Amniotic epithelial cell (primary cell): ENCODE measurements at regions not wholly inside any gene's neighbourhood (a gene's known extent, or its start where the extent isn't known, plus 50 kb on each side); places are given as distances from the start of the nearest gene placed in this dataset.

ENCODE experiments used
- DNase-seq: peaks from one replicate; pipeline ENCODE4 v3.0.0-alpha.2; 2010; ENCODE audit warnings: low read depth

GRCh38 chr2:207449642-207450165, 80.1 kb upstream of the CREB1 start:
- no peak for DNase-seq

DNA sequence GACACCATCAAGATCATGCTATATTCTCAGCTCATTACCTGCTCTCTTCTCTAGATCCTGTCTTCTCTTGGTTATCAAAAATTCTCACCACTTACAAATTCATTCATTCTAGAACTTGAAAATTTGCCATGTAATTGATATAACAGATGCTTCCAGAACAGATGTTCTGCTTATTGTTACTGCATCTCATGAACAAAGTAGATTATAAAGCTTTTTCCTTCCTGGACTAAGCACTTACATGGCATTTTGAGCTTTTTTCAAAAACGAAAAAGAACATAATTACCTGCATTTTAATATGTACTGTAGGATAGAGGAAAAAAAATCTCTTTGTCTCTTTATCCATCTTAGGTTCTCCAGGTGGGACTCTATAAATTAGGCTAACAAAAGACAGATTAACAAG, 79.6 kb upstream of the CREB1 start:
- no peak for DNase-seq

GRCh38 chr2:207458582-207458981, 71.2 kb upstream of the CREB1 start:
- DNase-seq: no peak

GRCh38 chr2:207459990-207460757, 69.6 kb upstream of the CREB1 start:
- DNase-seq: no peak

GRCh38 chr2:207463433-207463832, 66.3 kb upstream of the CREB1 start:
- no peak for DNase-seq

DNA sequence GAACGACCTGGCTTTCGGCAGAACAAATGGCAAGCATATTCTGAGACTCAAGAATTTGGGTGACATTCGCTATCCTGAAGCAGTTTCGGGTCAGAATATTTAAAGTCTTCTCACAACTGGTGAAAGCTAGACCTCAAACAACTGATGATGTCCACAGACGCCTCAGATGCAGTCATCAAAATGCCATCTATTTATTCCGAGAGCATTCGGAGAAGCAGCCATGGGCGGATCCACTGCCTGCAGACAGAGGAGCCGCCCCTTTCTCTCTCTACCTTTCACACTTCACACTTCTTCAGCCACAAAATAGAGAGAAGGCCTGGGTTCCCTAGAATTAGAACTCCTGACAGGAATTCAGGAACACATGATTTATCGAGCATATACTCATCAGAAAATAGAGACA, 65.8 kb upstream of the CREB1 start:
- DNase-seq: no peak

GRCh38 chr2:207465894-207466293, 63.9 kb upstream of the CREB1 start:
- no peak for DNase-seq

DNA sequence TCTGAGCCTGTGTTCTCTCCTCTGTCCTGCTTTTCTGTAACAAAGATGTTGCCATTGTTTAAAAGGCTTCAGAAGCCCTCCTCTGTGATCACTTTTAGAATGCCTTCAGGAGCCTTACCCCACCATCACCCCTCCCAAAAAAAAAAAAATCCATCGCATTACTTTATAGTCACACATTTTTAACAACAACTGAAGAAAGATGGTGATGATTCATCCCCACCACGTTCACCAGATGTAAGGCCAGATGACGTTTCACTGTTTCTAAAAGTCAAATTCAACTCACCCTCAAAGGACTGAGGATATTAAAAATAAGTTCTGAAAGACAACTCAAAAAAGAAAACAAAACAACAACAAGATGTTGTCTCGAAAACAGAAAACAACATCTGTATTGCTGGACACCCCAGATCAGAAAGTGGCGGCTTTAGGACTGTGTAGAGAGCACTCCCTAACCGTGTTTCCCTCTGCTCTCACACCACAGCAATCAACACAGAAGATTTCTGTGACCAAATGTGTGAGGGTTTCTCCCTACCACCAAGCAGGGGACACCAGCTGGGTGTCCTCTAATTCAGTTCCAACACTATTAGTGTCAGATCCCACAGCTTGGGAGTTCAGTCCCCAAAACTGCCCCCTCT, 61.9 kb upstream of the CREB1 start:
- peak; percentile 68 for DNase-seq

- DNase-seq: no peak
Measured at GRCh38 chr2:207468488-207468887, 61.3 kb upstream of the CREB1 start.

- DNase-seq: no peak
Measured at GRCh38 chr2:207469451-207469850, 60.3 kb upstream of the CREB1 start.

GRCh38 chr2:207469943-207470729, 59.6 kb upstream of the CREB1 start:
- DNase-seq: no peak

- no peak for DNase-seq
Measured at GRCh38 chr2:207471261-207471660, 58.5 kb upstream of the CREB1 start.

DNA sequence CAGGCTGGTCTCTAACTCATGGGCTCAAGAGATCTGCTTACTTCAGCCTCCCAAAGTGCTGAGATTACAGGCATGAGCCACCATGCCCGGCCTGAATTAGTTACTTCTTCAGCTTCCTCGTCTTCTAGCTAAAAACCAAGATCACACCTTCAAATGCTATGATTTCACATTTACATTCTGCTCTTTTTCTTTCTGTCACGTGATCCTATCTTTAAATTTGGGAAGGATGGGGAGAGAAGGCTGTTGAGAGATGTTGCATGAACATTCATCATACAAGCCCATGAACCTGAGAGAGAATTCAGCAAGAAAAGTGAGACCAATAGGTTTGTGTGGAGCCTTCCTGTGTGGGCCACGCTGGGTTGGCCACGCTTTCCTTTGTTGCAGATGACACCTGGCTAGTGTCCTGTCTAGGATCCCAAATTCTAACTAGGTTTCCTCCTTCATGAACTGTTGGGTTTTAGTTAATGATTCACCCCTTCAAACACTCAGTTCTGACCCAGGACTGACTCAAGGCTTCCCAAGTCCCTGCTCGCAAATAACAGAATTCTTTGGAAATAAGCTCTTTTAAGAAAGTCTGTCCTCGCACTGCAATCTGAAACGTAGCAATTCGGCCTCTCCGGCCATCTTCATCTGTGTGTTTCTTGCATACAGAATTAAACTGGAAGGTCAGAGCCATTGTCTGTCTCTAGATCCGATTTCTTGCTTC, 57.3 kb upstream of the CREB1 start:
- no peak for DNase-seq

DNA sequence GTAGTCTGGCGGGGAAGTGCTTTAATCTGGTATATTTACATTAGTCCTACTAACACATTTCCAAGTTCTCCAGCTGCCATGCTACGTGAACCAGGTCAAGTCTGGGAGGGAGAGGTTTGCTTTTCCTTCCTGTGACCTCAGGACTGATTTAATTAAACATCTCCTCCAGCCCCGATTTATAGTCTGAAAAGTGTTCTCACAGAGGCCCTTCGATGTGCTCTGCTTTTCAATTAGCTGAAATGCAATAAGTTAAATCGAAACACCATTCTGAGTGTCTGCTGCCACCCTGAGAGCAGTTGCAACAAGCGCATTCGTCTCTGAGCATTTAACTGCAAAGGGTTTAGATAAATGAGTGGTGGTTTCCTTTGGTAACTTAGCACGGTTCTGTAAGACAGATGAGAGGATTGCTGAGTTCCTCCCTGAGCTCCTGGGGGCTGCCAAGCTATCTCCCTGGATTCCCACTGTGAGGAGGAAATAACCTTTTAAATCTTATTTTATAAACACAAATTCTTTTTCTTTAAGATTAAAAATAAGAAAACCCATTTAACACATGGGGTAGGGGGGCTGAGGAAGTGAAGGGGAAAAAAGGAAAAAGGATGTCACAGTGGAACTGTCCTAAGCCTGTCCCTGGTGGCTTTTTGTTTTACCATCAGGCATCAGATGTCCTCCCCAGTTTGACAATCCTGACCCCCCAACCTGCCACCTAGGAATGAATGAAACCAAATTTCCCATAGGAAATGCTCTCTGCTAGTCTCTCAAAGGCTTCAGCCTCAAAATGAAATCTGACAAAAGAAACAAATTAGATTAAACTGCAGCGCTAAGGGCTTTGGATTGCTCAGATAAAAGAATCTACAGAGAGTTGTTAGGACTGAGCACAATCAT, 56.5 kb upstream of the CREB1 start:
- peak; percentile 84 for DNase-seq

- no peak for DNase-seq
Measured at GRCh38 chr2:207473931-207474235, 55.9 kb upstream of the CREB1 start.

DNA sequence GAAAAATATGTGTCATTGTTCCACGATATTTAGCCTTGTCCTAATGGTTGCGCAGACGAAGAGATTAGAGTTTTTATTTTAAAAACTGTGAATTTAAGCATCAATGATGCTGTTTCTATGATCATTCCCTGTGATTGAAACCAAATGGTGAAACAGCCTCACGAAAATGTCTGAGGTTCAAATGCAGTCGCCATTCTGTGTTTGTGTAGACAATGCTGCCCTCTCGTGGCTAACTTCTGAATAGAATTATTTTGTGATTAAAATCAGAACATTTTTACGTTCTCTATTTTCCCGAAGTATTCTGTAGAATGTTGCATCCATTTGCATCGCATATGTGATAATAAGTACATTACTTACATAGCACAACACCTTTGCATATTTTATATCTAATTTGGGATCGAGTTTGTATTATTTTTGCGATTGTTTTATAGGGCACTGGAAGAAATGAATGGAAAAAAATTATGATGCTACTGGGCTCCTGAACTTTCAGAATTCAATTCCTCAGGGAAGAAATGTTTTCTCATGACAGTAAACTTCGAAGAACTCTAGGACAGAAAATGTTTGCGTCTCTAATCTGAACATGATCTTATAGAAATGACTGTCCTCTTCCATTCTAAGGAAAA, 54.8 kb upstream of the CREB1 start:
- DNase-seq: peak; percentile 48

- no peak for DNase-seq
Measured at GRCh38 chr2:207475546-207475945, 54.2 kb upstream of the CREB1 start.

- DNase-seq: no peak
Measured at GRCh38 chr2:207477896-207478295, 51.9 kb upstream of the CREB1 start.

- DNase-seq: no peak
Measured at GRCh38 chr2:207478572-207478971, 51.2 kb upstream of the CREB1 start.

- peak; percentile 58 for DNase-seq
Measured at GRCh38 chr2:207479198-207479785, 50.5 kb upstream of the CREB1 start.
